ENCODE measurements at regions not wholly inside any gene's neighbourhood (a gene's known extent, or its start where the extent isn't known, plus 50 kb on each side); places are given as distances from the start of the nearest gene placed in this dataset.

GRCh38 chr15:92843814-92844213 is 56.3 kb upstream of the CHD2 start:
- TF ChIP-seq POLR2AphosphoS5 (IDR thresholded peaks at IDR 0.05) (no peak), POLR2A (IDR thresholded peaks at IDR 0.05; ENCODE audit: low read depth) (no peak)

Measured in esophagus muscularis mucosa (tissue), 2 donors.